PC-3 (cell line): ENCODE measurements at regions not wholly inside any gene's neighbourhood (a gene's known extent, or its start where the extent isn't known, plus 50 kb on each side); places are given as distances from the start of the nearest gene placed in this dataset.

Experiments used
- ATAC-seq: fragments of 200-7000 bp; cut with Tn5 transposase; 2 replicates; pipeline ENCODE4 v1.9.1; 2020; ENCODE audit warnings: mild to moderate bottlenecking, moderate library complexity
- BruUV-seq: library from RNA; stranded (reverse); fragments of 400-500 nt; replicated peaks from 2 replicates; lab custom pipeline; 2021; lab: Mats Ljungman, UMichigan
- CTCF ChIA-PET: fragments of 300-600 bp; sonication (Branson Sonifier 250); formaldehyde crosslinking; loops from one replicate; lab custom pipeline; 2022; ENCODE audit warnings: antibody characterized with exemption; lab: Charles Lee
- POLR2A ChIA-PET: fragments of 300-600 bp; sonication (Branson Sonifier 250); formaldehyde crosslinking; loops from one replicate; lab custom pipeline; 2022; ENCODE audit warnings: antibody characterized with exemption; ENCODE audit not compliant: unreplicated experiment; lab: Charles Lee
- DNase-seq: peaks from one replicate; pipeline ENCODE4 v3.0.0-alpha.2; 2015
- H2AFZ ChIP-seq: fragments of 300-600 bp; sonication (generic); 2 replicates; pipeline ENCODE4 v1.6.0; 2016; ENCODE audit warnings: antibody characterized with exemption, low read length
- H3F3A ChIP-seq: fragments of 300-600 bp; sonication (generic); one replicate; pipeline ENCODE4 v1.6.0; 2017; ENCODE audit warnings: antibody characterized with exemption, low read length, control low read depth, mild to moderate bottlenecking; ENCODE audit not compliant: unreplicated experiment
- H3K27ac ChIP-seq: fragments of 300-600 bp; sonication (generic); 2 replicates; pipeline ENCODE4 v1.5.1; 2016; ENCODE audit warnings: mild to moderate bottlenecking, low read length
- H3K27me3 ChIP-seq: fragments of 300-600 bp; sonication (generic); 2 replicates; pipeline ENCODE4 v1.6.1; 2016; ENCODE audit warnings: low read length, mixed read lengths
- H3K36me3 ChIP-seq: fragments of 300-600 bp; sonication (generic); 2 replicates; pipeline ENCODE4 v1.6.1; 2016; ENCODE audit warnings: low read depth, mixed run types, low read length, mixed read lengths
- H3K4me1 ChIP-seq: fragments of 300-600 bp; sonication (generic); 2 replicates; pipeline ENCODE4 v1.5.1; 2016; ENCODE audit warnings: low read length; ENCODE audit not compliant: insufficient read depth
- H3K4me2 ChIP-seq: fragments of 300-600 bp; sonication (generic); 2 replicates; pipeline ENCODE4 v1.6.0; 2016; ENCODE audit warnings: low read length
- H3K4me3 ChIP-seq: fragments of 300-600 bp; sonication (generic); 2 replicates; pipeline ENCODE4 v1.5.1; 2016; ENCODE audit warnings: mild to moderate bottlenecking, low read length, mixed read lengths
- H3K79me2 ChIP-seq: fragments of 300-600 bp; sonication (generic); 2 replicates; pipeline ENCODE4 v1.6.1; 2017; ENCODE audit warnings: low read length, mixed read lengths
- H3K9ac ChIP-seq: fragments of 300-600 bp; sonication (generic); 2 replicates; pipeline ENCODE4 v1.6.0; 2016; ENCODE audit warnings: mild to moderate bottlenecking, low read length
- H3K9me2 ChIP-seq: fragments of 300-600 bp; sonication (generic); replicated peaks from 2 replicates; pipeline ENCODE4 v1.6.1; 2016; ENCODE audit warnings: mixed run types, low read length, mixed read lengths
- H3K9me3 ChIP-seq: fragments of 300-600 bp; sonication (generic); 2 replicates; pipeline ENCODE4 v1.6.1; 2016; ENCODE audit warnings: low read length, mixed read lengths
- H4K20me1 ChIP-seq: fragments of 300-600 bp; sonication (generic); 2 replicates; pipeline ENCODE4 v1.6.1; 2016; ENCODE audit warnings: low read length, mixed read lengths
- CTCF ChIP-seq: fragments of 300-600 bp; sonication (generic); conservative IDR thresholded peaks from 2 replicates; pipeline ENCODE4 v1.5.1; 2017; ENCODE audit warnings: antibody characterized with exemption, low read depth, mild to moderate bottlenecking, low read length
- EZH2 ChIP-seq: fragments of 300-600 bp; sonication (generic); IDR thresholded peaks from one replicate; pipeline ENCODE4 v1.6.1; 2017; ENCODE audit warnings: antibody characterized with exemption, mild to moderate bottlenecking, low read length; ENCODE audit not compliant: unreplicated experiment
- EZH2phosphoT487 ChIP-seq: fragments of 300-600 bp; sonication (generic); IDR thresholded peaks from 2 replicates; pipeline ENCODE4 v1.6.1; 2018; ENCODE audit warnings: mild to moderate bottlenecking, antibody characterized with exemption, low read length, borderline replicate concordance
- intact Hi-C: fragments of 100-400 bp; cut with micrococcal nuclease; formaldehyde crosslinking; loops from 2 replicates; pipeline ENCODE4 v1.9.0; 2023

GRCh38 chr9:78525986-78526560 is 229.1 kb downstream of the PSAT1 start:
- no peaks in the 10 kb centered on the region for H3K9me3 ChIP-seq
- H3K79me2 ChIP-seq, result no peaks in the 10 kb centered on the region
- H3K9me2 ChIP-seq, result no peaks in the 10 kb centered on the region
- TF ChIP-seq EZH2 (no peak), CTCF (no peak), EZH2phosphoT487 (no peak)
- intact Hi-C loops, result no loop called here
- no TSS peak for BruUV-seq
- DNase-seq, result no peak
- CTCF ChIA-PET, result no interaction called here
- POLR2A ChIA-PET, result no interaction called here
- H3K4me1 ChIP-seq, result no peaks in the 10 kb centered on the region
- H3K27ac ChIP-seq, result no peak overlapping the region
- no peaks in the 10 kb centered on the region for H3K27me3 ChIP-seq
- no peaks in the 10 kb centered on the region for H3K36me3 ChIP-seq
- H3K4me3 ChIP-seq, result no peak overlapping the region
- no peak overlapping the region for H2AFZ ChIP-seq
- no peak overlapping the region for H3K9ac ChIP-seq
- H3F3A ChIP-seq, result no peaks in the 10 kb centered on the region
- no peak overlapping the region for H3K4me2 ChIP-seq
- H4K20me1 ChIP-seq, result no peaks in the 10 kb centered on the region
- ATAC-seq, result no peak

- Histone ChIP-seq H3K4me2 (no peak overlapping the region), H3K9ac (no peak overlapping the region), H4K20me1 (no peaks in the 10 kb centered on the region), H3K4me1 (no peaks in the 10 kb centered on the region), H3K36me3 (no peaks in the 10 kb centered on the region), H3K79me2 (no peaks in the 10 kb centered on the region), H3K27me3 (no peaks in the 10 kb centered on the region), H3K9me2 (no peaks in the 10 kb centered on the region), H3K4me3 (no peak overlapping the region), H3F3A (no peaks in the 10 kb centered on the region), H2AFZ (no peak overlapping the region), H3K27ac (no peak overlapping the region), H3K9me3 (no peaks in the 10 kb centered on the region)
- DNase-seq (no peak), ATAC-seq (no peak)
- no TSS peak for BruUV-seq
- intact Hi-C loops, result no loop called here
- POLR2A ChIA-PET, result no interaction called here
- CTCF ChIA-PET, result no interaction called here
- TF ChIP-seq EZH2phosphoT487, result no peak
Measured at GRCh38 chr9:78533500-78533899, 236.6 kb downstream of the PSAT1 start.

- no TSS peak for BruUV-seq
- CTCF ChIA-PET, result no interaction called here
- peak overlapping the region; percentile 28; the same call in 1 of the 2 replicates for H3K4me2 ChIP-seq
Measured at GRCh38 chr9:78539188-78539587, 242.3 kb downstream of the PSAT1 start.

More at GRCh38 chr9:78539188-78539587, 242.3 kb downstream of the PSAT1 start:
- H3K9me2 ChIP-seq, result no peaks in the 10 kb centered on the region
- H3K27ac ChIP-seq, result peak overlapping the region; percentile 40
- DNase-seq (no peak), ATAC-seq (no peak)
- H3K9me3 ChIP-seq, result no peaks in the 10 kb centered on the region
- peaks cover 25% of the 10 kb centered on the region for H3K4me1 ChIP-seq
- H3K4me3 ChIP-seq, result no peak overlapping the region
- POLR2A ChIA-PET, result interaction anchor here (1.0 kb wide), 1 partner anchor 18 kb away, joined by 3 read pairs; no protein-coding TSS in a partner anchor
- no peaks in the 10 kb centered on the region for H3F3A ChIP-seq
- H3K9ac ChIP-seq, result no peak overlapping the region
- no peaks in the 10 kb centered on the region for H3K36me3 ChIP-seq
- no peaks in the 10 kb centered on the region for H4K20me1 ChIP-seq
- no peaks in the 10 kb centered on the region for H3K79me2 ChIP-seq
- intact Hi-C loops, result no loop called here
- TF ChIP-seq EZH2phosphoT487, result no peak
- TF ChIP-seq EZH2, result no peak
- H2AFZ ChIP-seq, result no peak overlapping the region
- no peaks in the 10 kb centered on the region for H3K27me3 ChIP-seq
